ENCODE measurements at regions not wholly inside any gene's neighbourhood (a gene's known extent, or its start where the extent isn't known, plus 50 kb on each side); places are given as distances from the start of the nearest gene placed in this dataset.
A peak's percentile ranks its signal among the peaks of the same experiment; 100 is the strongest.

GRCh38 chr4:129422277-129422676 is 326.3 kb downstream of the C4orf33 start:
- no peak for DNase-seq

GRCh38 chr4:129428454-129428853 is 332.5 kb downstream of the C4orf33 start:
- DNase-seq: peak; percentile 44

DNA sequence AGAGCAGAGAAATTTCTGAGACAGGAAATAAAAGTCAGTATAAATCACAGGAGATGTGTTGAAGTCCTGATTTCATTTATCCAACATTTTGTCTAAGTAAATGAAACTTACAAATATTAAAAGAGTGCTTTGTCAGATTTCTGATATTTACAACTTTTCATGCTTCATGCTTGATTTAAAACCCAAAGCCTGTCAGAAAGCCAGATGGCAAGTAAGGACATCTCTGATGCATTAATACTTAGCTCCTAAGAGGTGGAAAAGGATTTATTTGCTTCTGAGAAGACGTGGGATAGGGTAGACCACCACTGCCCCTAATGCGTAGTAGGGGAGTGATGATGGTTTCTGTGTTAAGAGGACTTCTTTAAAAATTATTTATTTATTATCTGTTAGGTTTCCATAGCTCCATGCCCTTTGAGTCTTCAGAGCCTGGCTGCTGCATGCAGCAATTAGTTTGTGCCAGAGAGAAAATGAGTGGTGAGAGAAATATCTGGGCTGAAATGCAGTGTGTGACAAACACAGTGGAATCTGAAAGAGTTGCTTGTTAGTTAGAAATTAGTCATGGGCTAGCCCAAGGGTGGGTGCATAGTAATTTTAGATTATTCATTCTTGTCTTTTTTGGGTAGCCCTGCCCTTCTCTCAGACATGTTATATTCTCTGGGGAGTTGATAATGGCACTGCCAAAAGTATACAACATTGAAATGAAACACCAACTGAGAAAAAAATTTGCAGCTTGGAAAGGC is 333.8 kb downstream of the C4orf33 start:
- DNase-seq: no peak

- no peak for DNase-seq
Observed at GRCh38 chr4:129437347-129437746, 341.4 kb downstream of the C4orf33 start.

GRCh38 chr4:129438456-129438981 is 342.6 kb downstream of the C4orf33 start:
- DNase-seq: no peak

GRCh38 chr4:129446074-129446473 is 350.1 kb downstream of the C4orf33 start:
- DNase-seq: no peak

DNA sequence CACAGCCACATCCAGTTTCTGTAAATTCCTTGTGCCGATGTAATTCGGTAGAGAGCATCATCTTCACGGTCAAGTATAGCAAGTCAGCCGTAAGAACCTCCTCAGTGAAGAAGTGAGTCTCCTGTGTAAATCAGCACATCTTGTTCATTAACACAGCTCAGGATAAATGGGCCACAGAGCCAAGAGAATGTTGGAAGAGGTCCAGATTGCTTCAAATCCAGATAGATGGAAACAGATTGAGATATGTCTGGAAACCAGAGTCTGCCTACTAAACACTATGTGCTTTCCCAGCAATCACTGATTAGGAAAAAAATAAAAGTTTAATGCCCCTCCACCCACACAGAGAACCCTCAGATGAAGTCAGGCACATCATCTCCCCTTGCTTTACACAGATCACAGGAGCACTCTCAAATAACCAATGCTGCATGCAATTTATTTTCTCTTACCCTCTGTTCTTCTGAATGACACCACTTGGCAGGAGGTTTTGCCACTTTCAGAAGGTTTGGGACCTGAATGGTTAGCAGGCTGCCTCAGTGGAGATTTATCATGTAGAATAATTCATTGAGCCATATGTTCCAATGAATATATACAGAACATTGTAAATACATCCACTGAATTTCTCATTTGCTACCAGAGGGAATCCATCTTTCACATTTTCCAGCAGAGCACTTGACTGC is 357.7 kb downstream of the C4orf33 start:
- DNase-seq: no peak

DNA sequence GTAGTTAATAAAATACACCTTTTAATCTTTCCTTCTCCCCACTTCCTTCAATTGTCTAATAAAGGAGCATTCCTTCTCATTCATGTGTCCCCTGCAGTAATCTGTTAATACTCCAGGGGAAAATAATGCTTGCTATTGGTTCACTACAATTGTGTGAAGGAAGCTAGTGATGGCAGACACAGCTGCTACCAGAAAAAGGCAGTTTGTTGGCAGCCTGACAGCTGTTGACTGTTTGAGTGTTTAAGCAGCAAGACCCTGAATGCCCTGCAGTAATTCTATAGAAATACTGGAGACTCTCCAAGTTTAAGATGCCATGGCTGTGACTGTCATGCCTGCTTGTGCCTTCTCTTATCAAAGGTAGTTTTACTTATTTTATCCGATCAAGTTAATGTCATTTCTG is 359.5 kb downstream of the C4orf33 start:
- no peak for DNase-seq

GRCh38 chr4:129468624-129469023 is 372.7 kb downstream of the C4orf33 start:
- no peak for DNase-seq

DNA sequence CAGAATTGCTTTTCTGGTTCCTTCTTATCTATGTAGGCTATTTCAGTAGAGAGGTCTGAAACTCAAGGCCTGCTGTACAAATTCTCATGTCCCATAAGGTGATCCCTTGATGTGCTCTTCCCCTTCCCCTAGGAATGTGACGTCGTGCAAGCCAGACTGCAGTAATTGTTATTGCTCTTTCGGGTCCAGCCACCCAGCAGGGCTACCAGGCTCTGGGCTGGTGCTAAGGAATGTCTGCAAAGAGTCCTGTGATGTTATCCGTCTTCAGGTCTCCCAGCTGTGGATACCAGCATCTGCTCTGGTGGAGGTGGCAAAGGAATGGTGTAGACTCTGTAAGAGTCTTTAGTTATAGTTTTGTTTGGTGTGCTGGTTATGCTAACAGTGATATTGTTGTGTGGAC is 378.7 kb downstream of the C4orf33 start:
- DNase-seq: no peak

DNA sequence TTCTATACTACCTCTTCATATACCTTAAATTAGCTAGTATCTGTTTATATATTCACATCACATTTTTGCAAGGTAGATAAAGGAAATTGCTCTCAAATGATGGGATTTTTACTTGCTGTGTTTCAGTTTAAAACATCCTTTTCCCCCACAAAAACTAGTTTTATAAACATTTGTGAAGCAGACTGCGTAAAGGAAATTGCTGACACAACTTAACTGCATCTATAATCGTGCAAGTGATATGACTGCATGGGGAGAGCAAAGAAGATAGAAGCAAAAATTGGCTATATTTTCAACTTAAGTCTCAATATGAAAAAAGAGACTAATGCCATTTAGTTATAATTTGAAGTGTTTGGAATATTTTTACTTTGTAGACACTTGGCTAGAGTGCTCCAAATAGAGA is 385.2 kb downstream of the C4orf33 start:
- DNase-seq: no peak

- DNase-seq: no peak
Observed at GRCh38 chr4:129488427-129488826, 392.5 kb downstream of the C4orf33 start.

DNA sequence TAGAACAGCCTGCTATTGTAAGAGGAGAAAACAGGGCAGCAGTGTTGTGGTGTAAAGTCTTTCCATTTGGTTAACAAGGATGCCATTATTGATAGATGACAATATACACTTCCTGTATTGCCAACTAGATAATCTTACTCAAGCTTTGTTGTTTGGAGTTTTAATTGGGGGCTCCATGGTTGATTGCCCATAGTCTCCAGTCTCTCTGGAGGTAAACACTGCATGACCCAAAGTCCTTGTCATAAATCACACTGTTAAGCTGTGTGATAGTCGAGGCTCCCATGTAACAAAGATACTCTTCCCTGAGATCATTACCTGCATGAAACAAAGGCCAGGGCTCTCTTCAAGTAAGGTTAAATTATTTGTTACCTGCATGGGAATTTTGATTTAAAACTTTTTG is 394.6 kb downstream of the C4orf33 start:
- DNase-seq: no peak

DNA sequence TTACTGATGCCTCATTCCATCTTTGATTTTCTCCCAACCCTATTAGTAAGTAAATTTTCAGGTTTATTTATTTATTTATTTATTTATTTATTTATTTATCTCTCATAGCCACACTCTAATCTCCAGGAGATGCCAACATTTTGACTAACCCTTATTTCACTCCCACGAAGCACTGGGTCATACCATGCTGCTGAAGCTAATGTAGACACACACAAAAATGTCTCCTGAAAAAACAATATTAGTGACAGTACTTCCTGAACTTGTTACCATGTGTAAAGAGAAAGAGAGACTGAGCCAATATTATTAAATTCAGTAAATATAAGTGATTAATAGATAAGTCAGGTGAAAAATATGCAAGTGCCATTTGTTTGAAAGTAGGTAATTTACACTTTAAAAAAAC is 402.7 kb downstream of the C4orf33 start:
- no peak for DNase-seq

- no peak for DNase-seq
Observed at GRCh38 chr4:129514852-129515251, 418.9 kb downstream of the C4orf33 start.

DNA sequence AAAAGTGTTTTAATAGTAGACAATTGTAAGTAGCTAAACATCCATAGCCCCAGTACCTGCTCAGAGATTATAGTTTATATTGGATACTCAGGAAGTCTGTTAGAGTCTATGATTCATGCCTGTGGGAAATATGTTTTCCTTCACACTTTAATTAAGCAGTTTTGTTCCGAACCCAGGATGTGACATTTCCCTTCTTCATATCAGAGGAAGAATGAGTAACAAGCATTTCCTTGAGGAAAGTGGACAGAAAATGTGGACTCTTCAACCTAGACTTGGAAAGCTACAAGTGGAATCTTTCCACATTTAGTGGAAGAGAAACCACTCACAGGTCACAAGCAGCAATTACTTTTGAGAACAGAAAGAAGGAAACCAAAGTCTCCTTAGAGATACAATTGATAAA is 419.4 kb downstream of the C4orf33 start:
- DNase-seq: no peak

- no peak for DNase-seq
Observed at GRCh38 chr4:129526812-129527211, 430.9 kb downstream of the C4orf33 start.

DNA sequence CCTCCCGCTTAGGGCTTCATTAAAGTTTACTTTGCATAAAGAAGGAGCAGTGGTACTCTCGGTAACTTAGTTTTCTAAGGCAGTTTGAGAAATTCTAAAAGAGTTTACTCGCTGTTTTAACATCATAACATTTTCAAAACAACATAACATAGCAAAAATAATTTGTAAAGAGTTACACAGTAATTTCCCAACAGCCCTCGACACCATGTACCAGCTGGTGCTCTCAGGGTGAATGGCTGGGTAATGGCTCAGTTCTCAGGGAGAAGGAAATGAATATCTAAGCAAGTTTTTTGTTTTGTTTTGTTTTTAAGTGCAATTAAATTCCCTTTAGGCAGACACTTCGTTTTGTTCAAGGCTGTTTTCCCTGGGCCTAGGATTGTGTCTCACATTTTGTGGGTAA is 435.3 kb downstream of the C4orf33 start:
- no peak for DNase-seq

DNA sequence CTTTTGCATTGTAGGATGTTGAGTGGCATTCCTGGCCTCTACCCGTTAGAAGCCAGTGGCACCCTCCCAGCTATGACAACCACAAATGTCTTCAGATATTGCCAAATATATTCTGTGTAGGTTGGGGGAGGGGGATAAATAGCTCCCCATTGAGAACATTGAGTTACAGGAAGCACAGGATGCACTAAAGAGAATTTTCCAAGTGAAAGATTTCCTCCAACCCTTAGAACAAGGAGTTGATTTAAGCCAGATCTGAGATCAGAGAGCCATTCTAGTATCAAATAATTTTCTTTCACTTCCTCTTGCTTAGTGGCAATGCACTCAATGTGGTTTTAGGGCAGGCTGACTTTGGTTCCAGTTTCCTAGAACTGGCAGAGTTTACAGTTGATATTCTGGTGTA is 436.6 kb downstream of the C4orf33 start:
- DNase-seq: no peak

DNA sequence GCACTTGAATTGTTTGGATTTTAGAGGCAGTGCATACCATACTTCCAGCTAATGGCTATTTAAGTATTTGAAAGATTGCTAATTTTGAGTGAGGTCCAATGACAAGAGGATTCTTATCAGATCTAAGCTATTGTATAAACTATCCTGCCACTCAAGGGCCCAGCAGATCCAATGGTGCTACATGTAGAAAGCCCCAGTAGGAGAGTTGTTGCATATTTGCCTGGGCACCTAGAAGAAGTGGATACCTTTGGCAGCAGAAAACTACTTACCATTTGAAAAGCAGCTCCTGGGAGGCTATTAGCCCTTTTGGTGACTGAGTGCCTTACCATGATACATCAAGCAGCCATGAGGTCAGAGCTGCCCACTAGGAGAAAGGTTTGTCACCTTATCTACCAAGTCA is 447.3 kb downstream of the C4orf33 start:
- no peak for DNase-seq

- no peak for DNase-seq
Observed at GRCh38 chr4:129545599-129546278, 449.8 kb downstream of the C4orf33 start.

- no peak for DNase-seq
Observed at GRCh38 chr4:129546531-129546930, 450.6 kb downstream of the C4orf33 start.

GRCh38 chr4:129550281-129550785 is 454.4 kb downstream of the C4orf33 start:
- no peak for DNase-seq

DNA sequence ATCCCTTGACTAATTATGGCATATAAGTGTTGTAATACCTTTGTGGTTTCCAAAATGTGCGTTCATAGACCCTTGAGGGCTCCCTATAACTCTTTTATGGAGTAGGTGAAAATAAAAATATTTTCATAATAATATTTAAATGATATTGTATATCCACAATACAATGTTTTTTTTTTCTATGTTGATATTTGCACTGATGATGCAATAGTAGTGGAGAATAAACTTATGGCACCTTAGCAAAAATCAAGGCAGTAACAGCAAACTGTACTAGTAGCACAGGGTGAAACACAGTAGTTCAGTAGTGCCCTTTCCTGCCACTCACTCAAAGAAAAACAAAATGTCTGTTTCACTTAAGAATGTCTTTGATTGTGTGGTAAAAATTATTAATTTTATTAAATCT is 465.3 kb downstream of the C4orf33 start:
- no peak for DNase-seq

All from NCI-H1417 treated with DMSO at 0.1 percent for 48 hours (cell line).